Endodermal cell (in vitro differentiated cells): ENCODE measurements at regions not wholly inside any gene's neighbourhood (a gene's known extent, or its start where the extent isn't known, plus 50 kb on each side); places are given as distances from the start of the nearest gene placed in this dataset.

Experiments used
- DNase-seq: peaks from one replicate; pipeline ENCODE4 v3.0.0-alpha.2; 2017
- H3K27ac ChIP-seq: 2 replicates; pipeline ENCODE4 v1.5.1; 2013; ENCODE audit warnings: mild to moderate bottlenecking, low read depth, low read length, moderate library complexity
- H3K27me3 ChIP-seq: 2 replicates; pipeline ENCODE4 v1.6.1; 2013; ENCODE audit warnings: mild to moderate bottlenecking, low read length, moderate library complexity; ENCODE audit not compliant: insufficient read depth, control insufficient read depth, poor library complexity, severe bottlenecking
- H3K36me3 ChIP-seq: 2 replicates; pipeline ENCODE4 v1.7.0; 2013; ENCODE audit warnings: mild to moderate bottlenecking, low read length, moderate library complexity; ENCODE audit not compliant: control insufficient read depth, insufficient read depth
- H3K4me1 ChIP-seq: one replicate; pipeline ENCODE4 v1.7.0; 2013; ENCODE audit warnings: low read length; ENCODE audit not compliant: control insufficient read depth, insufficient read depth
- H3K4me3 ChIP-seq: 2 replicates; pipeline ENCODE4 v1.5.1; 2013; ENCODE audit warnings: mild to moderate bottlenecking, low read length, moderate library complexity
- H3K9ac ChIP-seq: 2 replicates; pipeline ENCODE4 v1.6.1; 2013; ENCODE audit warnings: mild to moderate bottlenecking, low read length, moderate library complexity; ENCODE audit not compliant: poor library complexity, severe bottlenecking; ENCODE audit errors: extremely low read depth
- H3K9me3 ChIP-seq: 2 replicates; pipeline ENCODE4 v1.6.1; 2013; ENCODE audit warnings: mild to moderate bottlenecking, low read length, moderate library complexity; ENCODE audit not compliant: control insufficient read depth
- H3K27ac Mint-ChIP-seq: 2 replicates; pipeline ENCODE4 v1.8.0; 2020; ENCODE audit warnings: mixed read lengths
- H3K27me3 Mint-ChIP-seq: 2 replicates; pipeline ENCODE4 v1.8.0; 2021; ENCODE audit warnings: mild to moderate bottlenecking, mixed read lengths; ENCODE audit not compliant: insufficient read depth
- H3K36me3 Mint-ChIP-seq: 2 replicates; pipeline ENCODE4 v1.8.0; 2020; ENCODE audit warnings: low read depth, mixed read lengths
- H3K4me1 Mint-ChIP-seq: 2 replicates; pipeline ENCODE4 v1.8.0; 2020; ENCODE audit warnings: mixed read lengths
- H3K4me3 Mint-ChIP-seq: 2 replicates; pipeline ENCODE4 v1.8.0; 2020; ENCODE audit warnings: mild to moderate bottlenecking, moderate library complexity, mixed read lengths
- H3K9me3 Mint-ChIP-seq: 2 replicates; pipeline ENCODE4 v1.8.0; 2020; ENCODE audit warnings: mild to moderate bottlenecking, mixed read lengths
- WGBS, 2 experiments: methylation state at CpG; one replicate each; pipeline versions ENCODE4 v1.1.5 to v1.1.7; 2013; ENCODE audit warnings: missing lambda C conversion rate in 2 of 2, mixed read lengths in 1 of 2; ENCODE audit not compliant: insufficient coverage in 1 of 2, insufficient read length in 1 of 2; 5-methylcytosine and 5-hydroxymethylcytosine counted together
- TF ChIP-seq, protein P1 (sequence below): fragments of 200-600 bp; sonication (generic); conservative IDR thresholded peaks from 2 replicates; pipeline ENCODE4 v1.5.0; 2021; ENCODE audit warnings: antibody characterized with exemption, mild to moderate bottlenecking

DNA sequence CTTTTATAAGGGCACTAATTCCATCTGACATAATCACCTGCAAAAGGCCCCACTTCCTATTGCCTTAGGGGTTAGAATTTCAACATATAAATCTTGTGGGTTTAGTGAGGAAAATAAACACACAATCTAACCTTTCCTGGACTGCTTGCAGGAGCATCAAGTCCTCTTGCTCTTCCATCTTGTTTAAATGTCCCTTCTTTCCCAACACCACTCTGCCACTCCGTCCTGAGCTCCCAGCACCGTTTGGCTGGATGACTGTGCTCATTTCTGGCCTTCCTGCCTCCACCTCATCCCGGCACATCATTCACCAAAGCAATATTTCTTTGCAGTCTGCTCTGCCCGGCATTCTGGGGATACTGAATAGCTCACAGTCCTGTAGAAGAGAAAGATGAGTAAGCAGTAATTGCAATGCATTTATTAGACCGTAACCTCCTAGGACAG, 247.8 kb downstream of the BCL2 start:
- no peaks in the 10 kb centered on the region for H3K36me3 Mint-ChIP-seq

DNA sequence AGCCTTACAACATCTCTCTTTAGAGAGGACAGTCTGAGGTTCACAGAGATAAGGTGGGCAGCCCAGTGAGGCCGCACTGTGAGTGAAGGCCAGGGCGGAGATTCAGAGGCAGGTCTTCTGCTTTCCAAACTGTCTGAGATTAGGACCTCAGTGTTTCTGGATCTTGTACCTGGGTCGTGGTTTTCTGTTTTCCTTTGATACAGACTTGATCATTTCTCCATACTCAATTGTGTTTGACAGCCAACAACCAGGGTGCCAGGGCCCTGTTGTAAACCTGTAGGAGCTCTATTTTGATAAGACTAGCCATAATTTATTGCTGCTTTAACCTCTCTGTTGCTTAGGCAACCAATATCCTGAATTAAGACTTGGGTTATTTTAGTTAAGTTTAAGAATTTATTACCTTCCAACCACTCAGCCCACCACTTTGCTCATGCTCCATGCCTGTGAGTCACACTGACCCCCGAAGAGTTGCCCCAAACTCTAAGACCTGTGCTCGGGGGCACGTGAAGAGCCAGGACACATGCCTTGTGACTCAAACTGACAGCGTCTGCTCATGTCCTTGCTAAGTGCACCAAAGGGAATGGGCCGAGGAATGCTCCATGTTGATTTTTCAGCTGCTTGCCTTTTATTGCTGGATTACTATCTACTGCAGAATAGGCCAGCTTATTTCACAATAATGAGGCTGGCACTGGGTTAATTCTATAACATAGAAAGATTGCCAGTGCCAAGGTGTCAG, 248.6 kb downstream of the BCL2 start:
- peak; percentile 38 for DNase-seq
- Mint-ChIP-seq H3K27me3 (no peaks in the 10 kb centered on the region), H3K4me1 (no peaks in the 10 kb centered on the region), H3K36me3 (no peaks in the 10 kb centered on the region), H3K4me3 (no peak overlapping the region), H3K9me3 (no peaks in the 10 kb centered on the region), H3K27ac (no peak overlapping the region)
- Histone ChIP-seq H3K9me3 (no peaks in the 10 kb centered on the region), H3K4me1 (no peaks in the 10 kb centered on the region), H3K27me3 (no peaks in the 10 kb centered on the region), H3K4me3 (no peak overlapping the region), H3K36me3 (no peaks in the 10 kb centered on the region), H3K27ac (no peak overlapping the region), H3K9ac (no peak overlapping the region)
- TF ChIP-seq, protein P1, sequence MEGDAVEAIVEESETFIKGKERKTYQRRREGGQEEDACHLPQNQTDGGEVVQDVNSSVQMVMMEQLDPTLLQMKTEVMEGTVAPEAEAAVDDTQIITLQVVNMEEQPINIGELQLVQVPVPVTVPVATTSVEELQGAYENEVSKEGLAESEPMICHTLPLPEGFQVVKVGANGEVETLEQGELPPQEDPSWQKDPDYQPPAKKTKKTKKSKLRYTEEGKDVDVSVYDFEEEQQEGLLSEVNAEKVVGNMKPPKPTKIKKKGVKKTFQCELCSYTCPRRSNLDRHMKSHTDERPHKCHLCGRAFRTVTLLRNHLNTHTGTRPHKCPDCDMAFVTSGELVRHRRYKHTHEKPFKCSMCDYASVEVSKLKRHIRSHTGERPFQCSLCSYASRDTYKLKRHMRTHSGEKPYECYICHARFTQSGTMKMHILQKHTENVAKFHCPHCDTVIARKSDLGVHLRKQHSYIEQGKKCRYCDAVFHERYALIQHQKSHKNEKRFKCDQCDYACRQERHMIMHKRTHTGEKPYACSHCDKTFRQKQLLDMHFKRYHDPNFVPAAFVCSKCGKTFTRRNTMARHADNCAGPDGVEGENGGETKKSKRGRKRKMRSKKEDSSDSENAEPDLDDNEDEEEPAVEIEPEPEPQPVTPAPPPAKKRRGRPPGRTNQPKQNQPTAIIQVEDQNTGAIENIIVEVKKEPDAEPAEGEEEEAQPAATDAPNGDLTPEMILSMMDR: no peak
- 90% methylated on average over 8 of the region's 8 CpGs for WGBS, 2 experiments

More for the DNA sequence above, 247.8 kb downstream of the BCL2 start:
- no peak overlapping the region for H3K27ac ChIP-seq
- H3K4me1 Mint-ChIP-seq: no peaks in the 10 kb centered on the region
- no peak for DNase-seq
- H3K4me3 ChIP-seq: no peak overlapping the region
- TF ChIP-seq, protein P1: no peak
- H3K27ac Mint-ChIP-seq: no peak overlapping the region
- H3K27me3 ChIP-seq: no peaks in the 10 kb centered on the region
- no peaks in the 10 kb centered on the region for H3K9me3 ChIP-seq
- no peak overlapping the region for H3K4me3 Mint-ChIP-seq
- no peaks in the 10 kb centered on the region for H3K9me3 Mint-ChIP-seq
- no peak overlapping the region for H3K9ac ChIP-seq
- no peaks in the 10 kb centered on the region for H3K36me3 ChIP-seq
- no peaks in the 10 kb centered on the region for H3K4me1 ChIP-seq
- H3K27me3 Mint-ChIP-seq: no peaks in the 10 kb centered on the region
- 88 to 100% methylated on average over 1 to 5 of the region's 5 CpGs for WGBS, 2 experiments

- H3K9ac ChIP-seq: no peak overlapping the region
- TF ChIP-seq, protein P1: no peak
- no peak overlapping the region for H3K27ac Mint-ChIP-seq
- H3K27me3 Mint-ChIP-seq: peaks cover 3% of the 10 kb centered on the region
- H3K4me1 Mint-ChIP-seq: no peaks in the 10 kb centered on the region
- DNase-seq: no peak
- H3K36me3 ChIP-seq: no peaks in the 10 kb centered on the region
- H3K4me3 Mint-ChIP-seq: no peak overlapping the region
- no peaks in the 10 kb centered on the region for H3K9me3 Mint-ChIP-seq
- H3K4me3 ChIP-seq: no peak overlapping the region
- H3K27me3 ChIP-seq: no peaks in the 10 kb centered on the region
- H3K36me3 Mint-ChIP-seq: no peaks in the 10 kb centered on the region
- H3K9me3 ChIP-seq: no peaks in the 10 kb centered on the region
- WGBS, 2 experiments: 89 to 92% methylated on average over 2 to 3 of the region's 3 CpGs
- H3K4me1 ChIP-seq: no peaks in the 10 kb centered on the region
- no peak overlapping the region for H3K27ac ChIP-seq
Measured at GRCh38 chr18:63069496-63069895, 250.1 kb downstream of the BCL2 start.
